CD4-positive, alpha-beta T cell treated with Interleukin-17A for 1 hour (primary cell): ENCODE measurements at regions not wholly inside any gene's neighbourhood (a gene's known extent, or its start where the extent isn't known, plus 50 kb on each side); places are given as distances from the start of the nearest gene placed in this dataset.
"Not testable (repeated sequence)": the region's sequence is repeated elsewhere in the genome, so short reads cannot be mapped to it uniquely, and the experiment has no call there.

Experiments
- DNase-seq: peaks from one replicate; pipeline ENCODE4 v3.0.0-alpha.2; 2020

DNA sequence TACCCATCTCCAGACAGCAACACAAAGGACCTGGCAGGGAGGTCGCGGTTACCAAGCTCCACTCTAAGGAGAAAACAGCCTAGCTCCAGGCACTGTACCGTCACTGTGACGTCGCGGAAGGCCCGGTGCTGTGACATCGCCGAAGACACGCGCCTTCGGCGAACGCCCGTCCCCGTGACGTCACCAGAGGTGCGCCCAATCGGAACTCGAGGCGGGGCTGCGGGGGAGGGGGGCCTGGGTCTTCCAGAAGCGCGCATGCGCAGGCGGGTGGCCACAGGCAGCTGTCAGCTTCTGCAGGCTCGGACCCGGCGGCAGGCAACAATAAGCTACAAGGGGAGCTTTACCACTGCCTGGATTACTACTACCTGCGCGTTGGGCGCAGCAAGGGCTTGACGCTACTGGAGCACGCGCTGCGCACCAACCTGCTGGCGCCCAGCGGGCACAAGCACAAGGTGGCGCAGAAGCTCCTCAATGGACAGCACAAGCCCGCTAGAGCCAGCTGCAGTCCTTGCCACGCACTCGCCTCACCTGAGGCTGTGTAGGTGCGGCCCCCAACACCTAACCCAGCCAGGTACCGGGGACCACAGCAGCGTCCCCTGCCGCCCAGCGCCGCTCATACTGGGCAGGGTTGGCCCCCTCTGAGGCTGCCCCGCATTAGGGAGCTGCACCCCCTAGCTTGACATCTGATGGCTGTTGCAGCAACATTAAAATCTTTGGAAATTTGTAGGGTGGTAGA lies 208.4 kb downstream of the TPST1 start:
- DNase-seq = peak; percentile 90

GRCh38 chr7:66415659-66416265 lies 210.6 kb downstream of the TPST1 start:
- DNase-seq = no peak

DNA sequence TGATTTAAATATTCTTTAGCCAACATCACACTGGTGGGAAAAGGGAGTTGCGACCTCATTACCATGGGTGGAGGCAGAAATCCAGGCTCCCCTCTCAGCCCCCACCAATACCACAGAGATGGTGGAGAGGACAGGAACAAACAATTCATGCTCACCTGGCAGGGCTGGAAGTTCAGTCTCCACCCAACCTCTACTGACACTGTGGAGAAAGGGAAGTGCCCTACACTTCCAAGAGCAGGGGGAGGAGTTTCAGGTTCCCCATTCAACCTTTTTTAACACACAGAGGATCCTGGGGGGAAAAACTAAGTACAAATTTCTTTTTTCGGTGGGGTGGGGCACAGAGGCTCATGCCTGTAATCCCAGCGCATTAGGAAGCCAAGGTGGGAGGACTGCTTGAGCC lies 210.1 kb upstream of the KCTD7 start:
- DNase-seq = no peak

GRCh38 chr7:66419210-66419609 lies 209.5 kb upstream of the KCTD7 start:
- DNase-seq = no peak

DNA sequence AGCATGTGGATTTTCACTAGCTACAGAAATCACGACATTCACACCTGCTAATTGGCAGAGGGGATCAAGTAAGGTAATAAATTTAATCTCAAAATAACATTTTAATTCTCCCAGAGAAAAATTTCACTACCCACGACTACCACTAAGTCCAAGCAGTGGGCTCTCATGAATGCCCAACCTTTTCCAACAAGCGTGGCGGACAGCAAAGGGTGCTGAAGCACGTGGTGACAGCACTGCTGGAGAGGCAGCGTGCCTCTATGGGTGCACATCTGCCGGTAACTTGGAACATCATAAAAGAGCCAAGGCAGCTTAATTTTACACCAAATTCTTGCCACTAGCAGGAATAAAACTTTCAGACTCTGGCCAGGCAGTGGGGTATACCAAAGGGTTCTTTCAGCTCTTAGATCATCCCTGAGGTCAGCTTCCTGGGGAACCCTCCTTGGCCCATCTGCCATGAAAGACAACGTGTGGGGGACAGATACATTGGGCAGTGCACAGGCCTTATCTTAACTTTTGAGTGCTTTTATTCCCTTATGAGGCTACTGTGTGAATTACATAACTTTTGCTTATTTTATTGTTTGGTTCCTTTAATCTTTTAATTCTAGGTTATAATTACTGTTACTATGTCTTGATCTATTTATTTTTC lies 206.7 kb upstream of the KCTD7 start:
- no peak for DNase-seq

GRCh38 chr7:66423729-66424128 lies 205.0 kb upstream of the KCTD7 start:
- no peak for DNase-seq

DNA sequence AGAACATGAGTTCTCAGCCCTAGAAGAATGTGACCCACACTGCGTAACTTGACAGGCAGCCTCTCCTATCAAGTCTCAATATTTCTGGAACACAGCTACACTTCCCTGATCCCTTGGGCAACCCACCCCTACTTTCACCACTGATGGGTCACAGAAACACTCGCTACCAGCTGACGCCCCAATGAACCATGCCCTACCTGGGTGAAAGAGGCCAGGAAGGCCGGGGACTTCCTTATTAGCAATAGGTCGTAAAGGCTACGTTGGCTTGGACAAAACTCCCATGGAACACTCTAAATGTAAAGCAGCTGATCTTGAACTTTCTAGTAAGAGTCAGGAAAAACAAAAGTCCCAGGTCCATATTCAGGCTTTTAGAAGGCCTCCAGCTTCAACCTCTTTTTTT lies 202.3 kb upstream of the KCTD7 start:
- no peak for DNase-seq

GRCh38 chr7:66426996-66427395 lies 201.7 kb upstream of the KCTD7 start:
- no peak for DNase-seq

DNA sequence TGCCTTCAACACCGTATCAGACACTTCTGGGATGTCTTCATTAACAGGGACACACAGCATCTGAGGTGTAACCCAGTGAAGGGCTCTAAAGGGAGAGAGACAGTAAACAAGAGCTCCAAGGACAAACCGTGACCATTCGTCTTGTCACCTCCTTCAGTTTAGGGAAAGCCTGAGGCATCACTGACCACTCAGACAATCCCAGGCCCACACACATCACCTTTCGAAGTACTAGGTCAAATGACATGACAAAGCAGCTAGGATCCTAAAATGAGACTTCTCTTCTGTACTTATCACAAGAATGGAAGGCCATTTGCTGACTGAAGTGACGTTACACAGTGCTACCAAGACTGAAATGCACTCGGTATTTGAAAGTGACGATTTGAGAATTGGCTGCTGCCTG lies 200.7 kb upstream of the KCTD7 start:
- no peak for DNase-seq

DNA sequence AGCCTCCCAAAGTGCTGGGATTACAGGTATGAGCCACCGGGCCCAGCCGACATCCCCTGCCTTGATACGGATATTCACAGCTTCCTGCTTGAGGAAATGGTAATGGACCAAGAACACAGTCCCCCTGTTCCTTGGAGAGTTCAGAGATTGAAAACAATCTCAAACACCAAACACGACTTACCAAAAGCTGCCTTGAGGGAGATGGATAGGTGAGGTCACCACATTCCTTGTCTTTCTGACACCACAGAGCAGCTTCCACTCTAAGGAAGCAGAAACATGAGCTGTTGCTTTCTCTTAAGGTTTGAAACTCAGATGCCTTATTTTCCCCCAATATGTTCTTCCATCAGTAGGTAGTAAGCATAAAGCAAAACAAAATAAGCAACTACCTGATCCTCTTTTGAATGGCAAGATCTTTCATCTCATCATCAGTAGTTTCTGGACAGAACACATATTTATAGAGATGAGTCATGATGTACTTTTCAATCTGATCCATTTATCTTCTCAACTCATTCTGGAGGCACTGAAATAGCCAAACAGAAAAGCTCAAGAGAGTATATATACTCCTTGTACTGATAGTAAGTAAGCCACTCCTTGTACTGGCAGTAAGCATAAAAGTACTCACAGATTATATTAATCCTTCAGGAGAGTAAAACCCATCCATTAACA lies 199.1 kb upstream of the KCTD7 start:
- no peak for DNase-seq

DNA sequence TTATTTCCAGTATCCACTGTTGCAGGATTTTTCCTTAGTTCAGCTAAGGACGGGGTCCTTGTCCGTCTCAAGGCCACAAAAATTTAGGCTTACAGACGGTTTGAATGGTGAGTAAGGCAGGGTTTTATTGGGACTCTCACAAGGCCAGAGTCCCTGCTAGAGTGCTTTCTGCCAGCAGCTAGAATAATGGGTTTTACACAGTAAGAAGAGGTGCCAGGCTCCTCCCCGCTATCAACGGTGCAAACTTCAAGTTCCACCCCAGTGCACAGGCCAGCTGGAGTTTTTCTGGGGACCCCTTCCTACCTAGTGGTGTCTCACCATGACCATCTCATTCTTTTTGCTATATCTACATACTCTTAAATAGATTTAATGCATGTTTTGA lies 198.5 kb upstream of the KCTD7 start:
- DNase-seq = no peak

GRCh38 chr7:66438703-66439405 lies 189.8 kb upstream of the KCTD7 start:
- DNase-seq = not testable (repeated sequence)

DNA sequence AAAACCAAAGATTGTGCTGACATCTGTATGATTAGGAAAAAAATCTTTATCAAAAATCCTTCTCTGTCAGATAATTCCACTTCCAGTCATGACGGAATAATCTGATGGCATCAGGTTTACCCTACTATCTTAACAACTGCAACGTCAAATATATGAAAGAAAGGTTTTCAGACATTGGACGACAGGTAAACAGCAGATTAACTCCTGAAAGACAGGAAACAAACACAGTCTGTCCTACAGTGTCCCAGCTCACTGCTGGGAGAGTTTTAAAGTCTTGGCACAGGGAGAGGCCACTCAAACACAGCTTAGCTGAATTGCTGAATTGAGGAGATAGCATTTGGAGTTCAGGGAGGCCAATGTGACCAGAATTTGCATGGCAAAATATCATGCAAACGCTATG lies 186.3 kb upstream of the KCTD7 start:
- no peak for DNase-seq

GRCh38 chr7:66443946-66444345 lies 184.7 kb upstream of the KCTD7 start:
- no peak for DNase-seq

DNA sequence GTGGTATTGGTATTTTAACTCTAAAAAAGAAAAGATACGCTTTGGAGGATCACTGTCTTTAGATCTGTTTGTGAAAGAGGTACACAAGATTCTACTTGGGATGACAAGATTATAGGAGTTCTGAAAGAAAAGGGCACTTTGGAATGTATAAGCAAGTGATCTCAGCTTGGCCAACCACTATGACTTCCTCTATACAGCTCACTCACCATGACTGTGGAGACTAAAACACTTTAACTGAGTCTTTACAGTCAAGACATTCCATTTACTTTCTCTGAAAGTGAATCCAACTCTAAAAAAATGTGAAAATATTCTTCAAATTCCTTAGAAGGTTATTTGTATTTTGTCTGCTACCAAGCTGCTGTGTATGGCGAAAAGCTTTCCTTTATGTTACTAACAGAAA lies 181.7 kb upstream of the KCTD7 start:
- DNase-seq = not testable (repeated sequence)

DNA sequence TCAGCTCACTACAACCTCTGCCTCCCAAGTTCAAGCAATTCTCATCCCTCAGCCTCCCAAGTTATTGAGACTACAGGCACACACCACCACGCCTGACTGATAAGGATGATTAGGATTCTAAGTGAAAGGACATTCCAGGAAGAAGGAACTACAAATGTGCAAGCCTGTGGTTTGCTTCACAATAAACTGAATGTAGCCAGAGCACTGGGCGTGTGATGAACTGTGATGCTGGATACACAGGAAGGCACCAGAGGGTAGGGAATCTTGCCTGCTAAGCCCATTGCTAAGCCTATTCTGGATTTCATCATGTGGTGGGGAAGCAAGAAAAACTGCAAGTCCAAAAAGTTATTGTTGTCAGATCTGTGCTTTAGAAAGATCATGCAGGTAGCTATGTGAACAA lies 177.9 kb upstream of the KCTD7 start:
- DNase-seq = not testable (repeated sequence)

DNA sequence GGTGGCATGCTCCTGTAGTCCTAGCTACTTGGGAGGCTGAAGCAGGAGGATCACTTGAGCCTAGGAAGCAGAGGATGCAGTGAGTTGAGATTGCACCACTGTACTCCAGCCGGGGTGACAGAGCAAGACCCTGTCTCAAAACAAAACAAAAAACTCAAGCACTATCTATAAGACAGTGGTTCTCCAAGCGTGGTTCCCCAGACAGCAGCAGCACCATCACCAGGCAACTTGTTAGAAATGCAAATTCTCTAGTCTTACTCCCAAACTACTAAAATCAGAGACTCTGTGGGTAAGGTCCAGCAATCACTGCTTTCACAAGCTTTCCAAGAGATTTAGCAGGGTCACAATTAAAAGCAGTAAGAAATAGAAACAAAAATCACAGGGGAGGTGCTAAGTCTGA lies 177.0 kb upstream of the KCTD7 start:
- not testable (repeated sequence) for DNase-seq

DNA sequence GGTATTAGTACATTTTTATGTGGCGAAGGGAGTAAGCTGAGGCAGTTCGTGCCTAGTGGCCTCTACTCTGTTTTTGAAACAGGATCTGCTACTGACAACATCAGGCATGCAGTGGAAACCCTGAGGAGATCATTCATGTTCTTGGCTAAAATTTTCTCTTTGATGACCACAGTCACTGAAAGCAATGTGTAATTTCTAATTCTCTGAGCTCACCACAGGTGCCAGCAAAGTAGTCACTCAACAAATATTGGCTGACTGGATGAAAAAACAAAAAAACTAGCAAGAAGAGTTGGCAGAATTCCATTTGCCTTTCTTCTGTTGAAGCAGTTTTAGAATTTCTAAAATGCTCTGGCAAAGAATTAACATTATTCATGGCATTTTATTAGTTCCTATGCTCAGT lies 176.5 kb upstream of the KCTD7 start:
- DNase-seq = no peak

DNA sequence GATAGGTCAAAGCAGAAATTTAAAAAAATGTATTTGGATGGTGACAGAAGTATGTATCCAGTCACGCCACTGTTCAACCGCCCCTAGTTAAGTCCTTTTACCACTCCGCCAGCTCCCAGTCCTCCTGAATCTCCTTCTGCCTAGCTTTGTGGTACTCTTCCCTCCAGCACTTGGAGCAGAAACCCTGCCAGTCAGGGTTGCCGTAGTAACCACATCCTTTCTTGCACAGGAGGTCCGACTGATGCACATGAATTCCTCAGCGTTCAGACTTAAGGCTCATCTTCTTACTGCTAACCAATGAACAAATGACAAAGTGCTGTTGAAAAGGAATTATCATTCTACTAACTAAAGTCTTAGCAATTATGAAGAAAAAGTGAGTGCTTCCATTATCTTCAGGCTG lies 175.3 kb upstream of the KCTD7 start:
- no peak for DNase-seq

DNA sequence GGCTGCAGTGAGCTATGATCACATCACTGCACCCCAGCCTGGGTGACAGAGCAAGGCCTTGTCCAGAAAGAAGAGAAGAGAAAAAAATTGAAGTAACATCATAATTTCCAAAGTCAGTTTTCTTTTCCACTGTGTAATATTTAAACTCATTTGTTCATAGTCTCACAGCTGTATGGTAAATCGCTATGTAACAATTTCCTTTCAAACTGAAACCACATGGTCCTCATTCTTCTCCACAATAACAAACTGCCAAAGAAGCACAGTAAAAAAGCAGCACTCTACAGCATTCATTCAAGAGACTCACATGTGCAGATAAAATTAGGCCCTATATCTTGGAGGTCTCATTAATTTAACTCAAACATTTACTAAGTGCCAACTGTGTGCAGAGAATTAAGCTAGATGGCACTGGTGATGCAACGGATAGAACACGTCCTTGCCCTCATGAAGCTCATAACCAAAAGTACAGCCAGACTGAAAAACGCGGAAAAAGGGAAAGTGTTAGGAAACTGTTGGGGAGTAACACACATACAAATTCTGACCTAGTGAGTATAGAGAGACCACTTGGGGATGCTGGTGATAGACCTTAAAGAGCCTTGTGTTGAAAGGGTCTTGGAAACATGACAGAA lies 174.0 kb upstream of the KCTD7 start:
- no peak for DNase-seq

GRCh38 chr7:66455432-66455831 lies 173.2 kb upstream of the KCTD7 start:
- DNase-seq = not testable (repeated sequence)

DNA sequence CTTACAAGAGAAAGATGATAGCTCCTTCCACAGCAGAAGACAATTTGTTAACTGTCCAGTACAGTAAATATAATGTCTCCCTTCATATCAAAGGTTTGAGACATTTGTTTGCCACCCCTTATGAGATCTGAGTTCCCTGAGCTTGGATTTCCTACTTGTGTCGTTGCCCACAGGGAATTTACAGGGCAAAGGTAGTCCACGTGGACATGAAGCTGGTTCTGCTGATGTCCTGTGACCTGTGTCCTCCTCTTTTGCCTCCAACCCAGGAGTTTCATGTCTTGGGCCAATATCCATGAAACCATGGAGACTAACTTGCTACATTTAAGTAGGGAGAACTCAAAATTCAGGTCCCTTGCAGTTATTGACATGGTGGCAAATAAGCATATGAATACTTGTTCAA lies 172.2 kb upstream of the KCTD7 start:
- not testable (repeated sequence) for DNase-seq

GRCh38 chr7:66458991-66459390 lies 169.7 kb upstream of the KCTD7 start:
- DNase-seq = not testable (repeated sequence)
